GM19035 (cell line): ENCODE measurements at regions not wholly inside any gene's neighbourhood (a gene's known extent, or its start where the extent isn't known, plus 50 kb on each side); places are given as distances from the start of the nearest gene placed in this dataset.

ENCODE experiments used
- ATAC-seq: cut with Tn5 transposase; IDR thresholded peaks from one replicate; pipeline ENCODE4 v1.9.1; 2021; ENCODE audit not compliant: unreplicated experiment

GRCh38 chr7:116445447-116446211 is 53.9 kb upstream of the CAV2 start:
- ATAC-seq: no peak

GRCh38 chr7:116446212-116446855 is 53.2 kb upstream of the CAV2 start:
- ATAC-seq: no peak

GRCh38 chr7:116447436-116447835 is 52.1 kb upstream of the CAV2 start:
- ATAC-seq: no peak

- no peak for ATAC-seq
Measured at GRCh38 chr7:116447966-116448839, 51.3 kb upstream of the CAV2 start.

- ATAC-seq: no peak
Measured at GRCh38 chr7:116449441-116449840, 50.1 kb upstream of the CAV2 start.
